Liver (tissue), 3 donors: ENCODE measurements at regions not wholly inside any gene's neighbourhood (a gene's known extent, or its start where the extent isn't known, plus 50 kb on each side); places are given as distances from the start of the nearest gene placed in this dataset.

Source experiments
- CTCF ChIP-seq: fragments of 150-350 bp; IDR thresholded peaks from 2 replicates; pipeline ENCODE4 v1.5.1; 2017; ENCODE audit warnings: improper control_type of control experiment, low read depth, low read length; ENCODE audit not compliant: missing input control
- EGR1 ChIP-seq, 2 donors: IDR thresholded peaks; 2 replicates each; pipeline ENCODE4 v1.6.1; 2016 to 2018; ENCODE audit warnings: antibody characterized with exemption in 2 of 2, low read depth in 2 of 2
- FOXA1 ChIP-seq: IDR thresholded peaks from 2 replicates; pipeline ENCODE4 v1.6.1; 2016; ENCODE audit warnings: antibody characterized with exemption
- HNF4G ChIP-seq: IDR thresholded peaks from 2 replicates; pipeline ENCODE4 v1.6.1; 2016; ENCODE audit warnings: antibody characterized with exemption
- NR2F2 ChIP-seq: IDR thresholded peaks from 2 replicates; pipeline ENCODE4 v1.6.1; 2016; ENCODE audit warnings: antibody characterized with exemption
- REST ChIP-seq: IDR thresholded peaks from 2 replicates; pipeline ENCODE4 v1.6.1; 2016; ENCODE audit warnings: antibody characterized with exemption, mild to moderate bottlenecking
- SP1 ChIP-seq: IDR thresholded peaks from 2 replicates; pipeline ENCODE4 v1.6.1; 2018; ENCODE audit warnings: antibody characterized with exemption, mild to moderate bottlenecking
- YY1 ChIP-seq: IDR thresholded peaks from 2 replicates; pipeline ENCODE4 v1.6.1; 2016; ENCODE audit warnings: antibody characterized with exemption, mild to moderate bottlenecking
- TF ChIP-seq, protein P1 (sequence below): IDR thresholded peaks from 2 replicates; pipeline ENCODE4 v1.6.1; 2016; ENCODE audit warnings: antibody characterized with exemption
- donor health status: healthy.
- donor health status: healthy.

- TF ChIP-seq REST (no peak), NR2F2 (no peak), SP1 (no peak), CTCF (no peak), EGR1 (IDR thresholded peaks at IDR 0.05; ENCODE audit: low read depth in 2 of 2) (no peak), FOXA1 (no peak), YY1 (no peak), HNF4G (no peak)
- TF ChIP-seq, protein P1, sequence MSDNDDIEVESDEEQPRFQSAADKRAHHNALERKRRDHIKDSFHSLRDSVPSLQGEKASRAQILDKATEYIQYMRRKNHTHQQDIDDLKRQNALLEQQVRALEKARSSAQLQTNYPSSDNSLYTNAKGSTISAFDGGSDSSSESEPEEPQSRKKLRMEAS, result no peak
These were observed 986.5 kb downstream of the TBC1D22A start for GRCh38 chr22:47748957-47749356.
